ENCODE measurements at regions not wholly inside any gene's neighbourhood (a gene's known extent, or its start where the extent isn't known, plus 50 kb on each side); places are given as distances from the start of the nearest gene placed in this dataset.
A peak's percentile ranks its signal among the peaks of the same experiment; 100 is the strongest.

- DNase-seq: peak; percentile 55 to 68
- no peaks in the 10 kb centered on the region for H3K36me3 ChIP-seq (ENCODE audit: control insufficient read depth, insufficient read depth, low read length)
- no peaks in the 10 kb centered on the region for H3K36me3 Mint-ChIP-seq (ENCODE audit: insufficient read depth, unreplicated experiment)
- no peaks in the 10 kb centered on the region for H3K4me1 ChIP-seq
- no TSS peak for BruUV-seq (replicated peaks)
- H3K27me3 ChIP-seq (replicated peaks; ENCODE audit: control insufficient read depth, insufficient read depth, low read length): no peaks in the 10 kb centered on the region
- POLR2A ChIA-PET: interaction anchor here (0.5 kb wide), 1 partner anchor 558 kb away, joined by 3 read pairs; no protein-coding TSS in a partner anchor
- peaks cover 9% of the 10 kb centered on the region for H3K9me3 Mint-ChIP-seq (ENCODE audit: unreplicated experiment)
- intact Hi-C loops (cut with micrococcal nuclease; ENCODE audit: unreplicated experiment): loop anchor here (1.0 kb wide), 2 partner anchors 55 to 1439 kb away; no protein-coding TSS in a partner anchor
- H3K4me1 Mint-ChIP-seq (ENCODE audit: low read depth, unreplicated experiment): no peaks in the 10 kb centered on the region
- no peaks in the 10 kb centered on the region for H3K9me3 ChIP-seq
- H3K27ac Mint-ChIP-seq (ENCODE audit: unreplicated experiment): no peak overlapping the region
- H3K4me3 Mint-ChIP-seq (ENCODE audit: unreplicated experiment): no peak overlapping the region
- no peak overlapping the region for H3K4me3 ChIP-seq (ENCODE audit: low read depth, low read length)
- CTCF ChIA-PET: interaction anchor here (0.6 to 1.2 kb wide), 7 partner anchors 26 to 1624 kb away, joined by 3 to 18 read pairs (median 3); no protein-coding TSS in a partner anchor
- TF ChIP-seq CTCF (IDR thresholded peaks at IDR 0.05; ENCODE audit: insufficient read depth in 1 of 2, low read depth in 1 of 2, low read length in 1 of 2, severe bottlenecking in 1 of 2, unreplicated experiment in 1 of 2): peak; percentile 71 to 81
- H3K27me3 Mint-ChIP-seq (ENCODE audit: insufficient read depth, unreplicated experiment): peaks cover 12% of the 10 kb centered on the region
These were observed 106.4 kb upstream of the CCDC85A start for GRCh38 chr2:56077359-56077915.

GRCh38 chr2:56082665-56083064 is 101.1 kb upstream of the CCDC85A start:
- Mint-ChIP-seq H3K36me3 (ENCODE audit: insufficient read depth, unreplicated experiment) (no peaks in the 10 kb centered on the region), H3K9me3 (ENCODE audit: unreplicated experiment) (peaks cover 9% of the 10 kb centered on the region), H3K27ac (ENCODE audit: unreplicated experiment) (no peak overlapping the region), H3K4me1 (ENCODE audit: low read depth, unreplicated experiment) (no peaks in the 10 kb centered on the region), H3K27me3 (ENCODE audit: insufficient read depth, unreplicated experiment) (peaks cover 2% of the 10 kb centered on the region), H3K4me3 (ENCODE audit: unreplicated experiment) (no peak overlapping the region)
- Histone ChIP-seq H3K27me3 (replicated peaks; ENCODE audit: control insufficient read depth, insufficient read depth, low read length) (no peaks in the 10 kb centered on the region; the same call in 1 of the 2 replicates), H3K9me3 (no peaks in the 10 kb centered on the region), H3K4me3 (ENCODE audit: low read depth, low read length) (no peak overlapping the region), H3K4me1 (no peaks in the 10 kb centered on the region), H3K36me3 (ENCODE audit: control insufficient read depth, insufficient read depth, low read length) (no peaks in the 10 kb centered on the region)
- ChIA-PET CTCF (no interaction called here), POLR2A (no interaction called here)
- no peak for TF ChIP-seq CTCF (IDR thresholded peaks at IDR 0.05; ENCODE audit: insufficient read depth in 1 of 2, low read depth in 1 of 2, low read length in 1 of 2, severe bottlenecking in 1 of 2, unreplicated experiment in 1 of 2)
- DNase-seq: no peak
- no TSS peak for BruUV-seq (replicated peaks)
- intact Hi-C loops (cut with micrococcal nuclease; ENCODE audit: unreplicated experiment): no loop called here

- Histone ChIP-seq H3K9me3 (no peaks in the 10 kb centered on the region), H3K4me1 (no peaks in the 10 kb centered on the region), H3K4me3 (ENCODE audit: low read depth, low read length) (no peak overlapping the region), H3K36me3 (ENCODE audit: control insufficient read depth, insufficient read depth, low read length) (no peaks in the 10 kb centered on the region), H3K27me3 (replicated peaks; ENCODE audit: control insufficient read depth, insufficient read depth, low read length) (no peaks in the 10 kb centered on the region; the same call in 1 of the 2 replicates)
- POLR2A ChIA-PET: no interaction called here
- Mint-ChIP-seq H3K27ac (ENCODE audit: unreplicated experiment) (no peak overlapping the region), H3K36me3 (ENCODE audit: insufficient read depth, unreplicated experiment) (no peaks in the 10 kb centered on the region), H3K27me3 (ENCODE audit: insufficient read depth, unreplicated experiment) (peaks cover 2% of the 10 kb centered on the region), H3K4me3 (ENCODE audit: unreplicated experiment) (no peak overlapping the region), H3K4me1 (ENCODE audit: low read depth, unreplicated experiment) (no peaks in the 10 kb centered on the region), H3K9me3 (ENCODE audit: unreplicated experiment) (peaks cover 9% of the 10 kb centered on the region)
- intact Hi-C loops (cut with micrococcal nuclease; ENCODE audit: unreplicated experiment): no loop called here
- CTCF ChIA-PET: no interaction called here
- TF ChIP-seq CTCF (IDR thresholded peaks at IDR 0.05; ENCODE audit: insufficient read depth in 1 of 2, low read depth in 1 of 2, low read length in 1 of 2, severe bottlenecking in 1 of 2, unreplicated experiment in 1 of 2): no peak
- no peak for DNase-seq
- BruUV-seq (replicated peaks): no TSS peak
These were observed 99.5 kb upstream of the CCDC85A start for GRCh38 chr2:56084111-56084901.
